Adrenal gland (tissue), 5 donors: ENCODE measurements at regions not wholly inside any gene's neighbourhood (a gene's known extent, or its start where the extent isn't known, plus 50 kb on each side); places are given as distances from the start of the nearest gene placed in this dataset.

Experiments used
- CTCF ChIP-seq, 6 experiments: fragments of 450-650 bp in 4 of 6; fragments of 200-600 bp in 2 of 6; sonication (generic) in 1 of 6; IDR thresholded peaks; 1 replicate in 5 of 6; 2 replicates in 1 of 6; pipeline versions ENCODE4 v1.5.1 to v1.8.0; 2016 to 2021; ENCODE audit warnings: antibody characterized with exemption in 6 of 6, mild to moderate bottlenecking in 2 of 6, moderate library complexity in 1 of 6
- POLR2A ChIP-seq, 2 donors: fragments of 450-650 bp; IDR thresholded peaks; one replicate each; pipeline ENCODE4 v1.6.1; 2017; ENCODE audit warnings: antibody characterized with exemption in 2 of 2, mild to moderate bottlenecking in 2 of 2, moderate library complexity in 1 of 2
- donor health status: DM: no; HTN: no; CAD: no.

DNA sequence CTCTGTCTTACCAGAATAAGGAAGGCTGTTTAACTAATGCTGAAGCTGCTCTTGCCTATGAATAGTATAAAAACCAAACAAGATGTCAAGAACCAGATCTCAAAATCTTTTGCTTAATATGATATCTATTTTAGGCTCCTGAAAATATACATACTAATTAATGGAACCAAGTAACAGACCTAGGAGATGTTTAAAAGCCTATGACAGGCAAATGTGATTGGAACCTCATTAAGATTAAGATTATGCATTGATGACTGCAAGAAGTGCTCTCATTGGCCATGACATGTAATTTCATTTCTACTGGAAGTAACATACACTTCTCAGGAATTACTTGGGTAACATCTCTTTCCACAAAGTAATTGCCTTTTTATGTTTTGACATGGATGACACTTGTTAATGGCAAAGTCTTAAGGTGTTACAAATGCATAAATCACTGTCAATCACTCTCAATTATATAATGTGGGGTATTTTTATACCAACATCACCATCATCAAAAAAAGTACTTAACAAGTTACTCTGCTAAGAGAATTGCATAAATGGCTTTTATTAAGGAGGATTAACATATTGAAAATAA lies 326.9 kb upstream of the MIR17HG start:
- TF ChIP-seq CTCF (IDR thresholded peaks at IDR 0.05), result no peak
- no peak for TF ChIP-seq POLR2A (IDR thresholded peaks at IDR 0.05)
